HG02981 (cell line): ENCODE measurements at regions not wholly inside any gene's neighbourhood (a gene's known extent, or its start where the extent isn't known, plus 50 kb on each side); places are given as distances from the start of the nearest gene placed in this dataset.

Experiments used
- ATAC-seq: cut with Tn5 transposase; IDR thresholded peaks from one replicate; pipeline ENCODE4 v1.9.1; 2021; ENCODE audit warnings: mild to moderate bottlenecking, moderate library complexity; ENCODE audit not compliant: unreplicated experiment

GRCh38 chr5:124665035-124665434 is 81.4 kb downstream of the ZNF608 start:
- no peak for ATAC-seq

DNA sequence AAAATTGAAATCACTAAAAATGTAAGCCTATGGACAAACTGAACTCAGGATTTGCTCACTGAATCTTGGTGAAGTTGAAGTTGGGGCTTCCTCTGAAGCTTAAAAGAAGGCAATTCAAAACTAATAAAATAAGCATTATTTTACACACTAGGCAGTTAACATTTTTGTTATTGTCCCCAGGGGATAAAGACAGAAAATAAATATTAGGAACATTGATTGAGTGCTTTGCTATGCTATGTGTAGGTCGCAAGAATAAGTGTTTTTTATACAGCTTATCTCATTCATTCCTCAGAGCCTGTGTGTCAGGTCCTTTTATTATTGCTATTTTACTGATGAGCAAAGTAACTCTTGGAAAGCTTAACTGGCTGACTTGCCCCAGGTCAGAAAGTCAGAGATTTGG is 82.2 kb downstream of the ZNF608 start:
- ATAC-seq, result no peak

GRCh38 chr5:124663101-124663506 is 83.3 kb downstream of the ZNF608 start:
- no peak for ATAC-seq

- ATAC-seq, result no peak
These were observed 84.2 kb downstream of the ZNF608 start for GRCh38 chr5:124662181-124662781.

DNA sequence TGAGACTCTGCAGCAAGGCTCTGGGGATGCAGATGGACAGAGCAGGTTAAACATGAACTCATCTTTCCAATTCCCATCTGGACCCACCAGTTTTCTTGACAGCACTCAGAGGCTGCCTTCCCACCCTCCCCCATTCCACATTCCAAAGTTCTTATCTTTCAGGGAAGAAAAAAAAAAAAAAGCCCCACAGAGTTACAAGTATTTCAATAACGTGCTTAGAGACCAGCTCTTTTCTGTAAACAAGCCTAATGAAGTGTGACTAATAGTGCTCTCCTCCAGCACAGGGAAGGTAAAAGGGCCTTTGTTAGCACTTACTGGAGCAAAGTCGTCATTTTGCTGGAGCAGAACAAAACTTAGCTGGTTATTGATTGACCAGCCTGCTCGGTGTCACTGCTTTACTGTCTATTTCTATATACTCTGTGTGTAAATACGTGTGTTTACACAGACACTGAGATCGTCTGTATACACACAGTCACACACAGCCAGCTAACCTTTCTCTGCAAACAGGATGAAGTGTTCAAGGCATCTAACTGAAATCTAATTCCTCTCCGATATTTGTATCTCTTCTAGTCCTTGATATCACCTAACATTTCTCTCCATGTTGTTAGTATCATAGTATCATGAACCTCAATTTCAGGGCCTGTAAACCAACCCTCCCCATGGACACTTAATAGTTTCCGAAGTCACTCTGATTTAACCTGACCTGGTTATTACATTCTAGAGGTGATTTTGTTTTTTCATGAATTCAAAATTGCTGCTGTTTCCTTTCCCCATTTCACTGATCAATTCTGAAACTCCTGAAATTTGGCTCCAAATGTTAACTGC is 84.9 kb downstream of the ZNF608 start:
- ATAC-seq, result no peak

- ATAC-seq, result no peak
These were observed 86.0 kb downstream of the ZNF608 start for GRCh38 chr5:124660229-124661093.

- ATAC-seq, result no peak
These were observed 86.6 kb downstream of the ZNF608 start for GRCh38 chr5:124659798-124660197.

GRCh38 chr5:124658867-124659557 is 87.4 kb downstream of the ZNF608 start:
- ATAC-seq, result no peak

- no peak for ATAC-seq
These were observed 90.4 kb downstream of the ZNF608 start for GRCh38 chr5:124655921-124656511.

DNA sequence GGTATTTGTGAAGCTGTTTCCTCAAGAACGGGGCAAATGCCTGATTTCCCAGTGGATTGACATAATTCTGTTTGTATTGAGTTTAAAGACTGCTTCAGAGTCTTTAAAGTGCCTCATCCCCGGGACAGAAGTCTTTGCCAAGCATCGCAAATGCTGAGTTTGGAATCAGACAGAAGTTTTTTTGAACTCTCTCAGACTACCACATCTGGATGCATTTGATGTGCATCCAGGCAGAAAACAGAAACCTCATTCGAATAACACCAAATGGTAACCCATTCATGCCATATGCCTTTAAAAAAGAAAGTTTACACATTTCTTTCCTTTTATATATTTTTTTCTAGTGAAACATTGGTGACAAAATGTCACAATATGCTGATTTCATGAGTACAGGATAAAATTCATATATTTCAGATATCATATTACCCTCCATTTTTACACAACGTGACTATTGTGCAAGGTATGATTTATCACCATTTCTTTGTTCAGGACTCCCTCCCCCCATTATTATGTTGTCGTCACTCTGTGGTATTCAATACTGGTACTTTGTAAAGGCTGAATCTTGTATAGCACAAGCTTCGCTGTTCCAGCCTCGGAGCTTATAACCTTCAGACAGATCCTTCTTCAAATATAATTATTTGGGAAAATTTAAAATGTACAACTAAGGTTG is 91.1 kb downstream of the ZNF608 start:
- no peak for ATAC-seq

DNA sequence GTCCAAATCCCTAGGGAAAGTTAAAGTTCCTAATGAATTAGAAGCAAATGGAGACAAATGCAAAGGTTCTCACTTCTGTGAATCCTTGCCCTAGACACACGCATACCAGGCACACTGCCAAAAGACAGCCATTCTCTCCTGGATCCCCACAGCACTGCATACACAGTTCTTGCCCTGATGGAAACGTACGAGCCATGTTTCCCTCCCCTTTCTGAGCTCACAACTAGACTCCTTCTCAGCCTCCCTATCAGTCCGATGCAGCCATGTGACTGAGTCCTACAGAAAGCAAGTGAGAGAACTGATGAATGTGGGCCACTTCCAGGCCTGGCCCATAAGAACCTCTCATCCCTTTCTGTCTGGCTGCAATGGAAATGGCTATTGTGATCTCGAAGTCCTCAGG is 92.0 kb downstream of the ZNF608 start:
- no peak for ATAC-seq

DNA sequence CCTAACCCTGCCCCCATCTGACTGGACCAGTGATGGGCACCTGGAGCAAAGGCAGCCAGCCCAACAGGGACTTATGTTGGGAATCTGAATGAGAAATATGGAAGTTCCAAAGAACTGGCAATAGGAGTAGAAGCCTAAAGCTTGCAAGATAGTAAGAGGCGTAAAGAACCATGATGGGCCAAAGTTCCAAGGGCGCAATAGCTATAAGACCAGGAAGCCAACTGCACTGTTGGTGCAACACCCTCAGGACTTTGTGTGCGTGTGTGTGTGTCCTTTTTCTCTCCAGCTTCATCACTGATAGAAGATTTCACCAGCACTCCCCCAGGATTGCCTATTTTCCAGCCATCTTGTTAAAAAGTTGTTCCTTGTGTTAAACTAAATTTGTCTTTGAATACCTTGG is 92.8 kb downstream of the ZNF608 start:
- ATAC-seq, result no peak

DNA sequence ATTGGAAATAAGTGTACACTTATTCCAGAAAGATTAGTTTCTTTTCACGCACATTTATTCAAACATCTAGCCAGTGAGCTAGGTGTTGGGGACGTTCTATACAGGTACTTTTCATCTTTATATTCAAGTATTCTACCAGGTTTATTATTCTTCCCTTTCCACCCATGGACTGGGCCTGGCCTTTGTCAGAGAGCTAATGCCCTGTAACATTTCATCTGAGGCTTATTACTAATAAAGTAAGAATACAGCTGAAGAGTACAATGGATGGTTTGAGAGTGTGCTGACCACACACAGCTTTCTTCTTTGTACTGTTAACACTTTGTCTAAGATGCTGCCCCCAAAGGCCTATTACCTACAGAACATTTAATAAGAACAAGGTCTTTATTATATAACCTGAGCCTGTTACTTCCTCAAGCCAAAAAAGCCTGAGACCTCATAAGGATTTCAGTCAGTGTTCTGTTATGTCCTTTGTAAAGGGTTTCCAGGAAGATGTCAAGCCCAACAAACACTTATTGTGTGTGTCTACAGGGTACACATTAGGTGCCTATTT is 93.5 kb downstream of the ZNF608 start:
- ATAC-seq, result no peak

DNA sequence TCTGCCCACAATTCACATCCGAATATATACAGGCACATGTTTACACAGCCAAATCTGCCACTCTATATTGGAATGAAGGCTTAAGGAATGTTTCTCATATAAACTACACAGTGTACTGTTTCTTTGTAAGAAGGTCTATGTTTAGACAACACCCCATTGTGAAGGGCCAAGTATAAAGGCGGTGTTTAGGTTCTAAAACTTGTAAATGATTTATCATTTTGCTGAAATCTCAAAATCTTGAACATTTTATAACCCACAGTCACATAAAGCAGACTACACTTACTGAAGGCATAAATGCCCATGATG is 94.0 kb downstream of the ZNF608 start:
- no peak for ATAC-seq

DNA sequence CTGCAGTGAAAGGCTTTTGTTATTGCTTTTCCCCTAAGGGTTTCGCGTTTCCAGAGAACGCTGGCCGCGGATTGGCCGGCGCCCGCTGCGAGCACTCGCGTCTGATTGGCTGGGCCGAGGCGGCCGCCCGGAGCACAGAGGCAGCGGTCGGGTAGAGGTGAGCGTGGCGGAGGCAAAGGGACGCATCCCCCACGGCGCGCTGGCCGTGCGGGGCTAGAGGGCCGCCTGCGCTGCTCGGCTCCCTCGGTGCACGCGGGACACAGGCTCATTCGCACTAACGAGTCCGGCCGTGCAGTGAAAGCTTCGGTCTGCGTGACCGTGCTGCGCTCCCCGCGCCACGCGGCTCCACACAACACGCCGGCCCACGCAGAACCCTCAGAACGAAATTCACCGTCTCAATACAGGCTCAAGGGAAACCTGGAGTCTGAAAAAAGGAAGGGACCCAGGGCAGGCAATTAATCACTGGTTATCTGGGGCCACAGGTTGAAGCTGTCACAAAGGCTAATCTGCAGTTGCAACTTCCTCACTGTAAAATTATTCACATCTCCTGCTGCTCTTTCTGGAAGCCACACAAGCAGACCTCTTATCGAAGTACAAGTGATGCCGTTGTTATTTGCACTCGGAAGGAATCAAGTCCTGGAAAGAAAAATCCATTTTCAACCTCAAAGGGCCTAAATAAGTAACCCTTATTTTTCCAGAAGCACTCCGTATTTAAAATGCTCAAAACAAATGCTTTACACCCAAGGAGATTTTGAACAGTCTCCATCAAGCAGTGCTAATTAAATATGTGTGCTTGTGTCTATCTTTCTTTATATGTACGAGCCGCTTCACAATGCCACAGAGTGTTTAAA is 94.6 kb downstream of the ZNF608 start:
- no peak for ATAC-seq

- ATAC-seq, result no peak
These were observed 95.3 kb downstream of the ZNF608 start for GRCh38 chr5:124650951-124651662.

GRCh38 chr5:124650147-124650561 is 96.3 kb downstream of the ZNF608 start:
- ATAC-seq, result peak; percentile 44

DNA sequence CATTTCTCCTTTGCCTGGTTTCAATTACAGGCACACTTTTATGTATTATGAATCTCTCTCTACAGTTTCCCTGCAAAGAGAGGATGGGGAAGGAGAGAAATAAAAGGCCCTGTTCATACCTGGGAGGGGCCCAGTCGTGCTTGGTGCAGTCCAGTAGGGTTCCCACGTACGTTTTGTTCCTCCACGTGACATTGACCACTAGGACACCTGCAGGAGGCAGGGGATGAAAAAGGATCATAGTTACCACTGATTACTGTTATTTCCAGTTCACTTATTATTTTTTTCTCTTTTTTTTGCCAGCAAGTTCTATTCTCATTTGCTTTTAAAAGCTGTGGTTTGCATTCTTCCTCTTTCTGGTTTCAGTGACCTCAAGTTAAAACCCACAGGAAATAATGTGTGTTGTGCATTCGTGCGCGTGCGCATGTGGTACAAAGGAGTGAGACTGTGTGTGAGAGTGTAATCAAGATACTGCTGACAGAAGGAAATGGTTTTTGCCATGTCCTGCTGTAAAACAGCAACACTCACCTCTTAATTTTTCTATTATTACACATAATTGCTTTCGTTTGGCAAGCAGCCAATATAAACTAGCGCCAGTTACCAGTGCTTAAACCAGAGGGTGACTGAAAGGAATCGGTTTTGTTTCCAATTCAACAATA is 96.8 kb downstream of the ZNF608 start:
- ATAC-seq, result peak; percentile 82
